GM23338 (cell line): ENCODE measurements at regions not wholly inside any gene's neighbourhood (a gene's known extent, or its start where the extent isn't known, plus 50 kb on each side); places are given as distances from the start of the nearest gene placed in this dataset.

Source experiments
- ATAC-seq: fragments of 200-7000 bp; cut with Tn5 transposase; 3 replicates; pipeline ENCODE4 v1.9.1; 2020
- DNase-seq: peaks from one replicate; pipeline ENCODE4 v3.0.0-alpha.2; 2015; ENCODE audit warnings: low spot score
- H2AFZ ChIP-seq: fragments of 200-600 bp; sonication (generic); 2 replicates; pipeline ENCODE4 v1.8.0; 2016; ENCODE audit warnings: antibody characterized with exemption, mild to moderate bottlenecking, moderate library complexity
- H3F3A ChIP-seq: fragments of 200-600 bp; sonication (generic); replicated peaks from 2 replicates; pipeline ENCODE4 v1.8.0; 2017; ENCODE audit warnings: antibody characterized with exemption, mixed run types, low read depth
- H3K27ac ChIP-seq: fragments of 200-600 bp; sonication (generic); 2 replicates; pipeline ENCODE4 v1.6.1; 2016; ENCODE audit warnings: low read depth
- H3K27me3 ChIP-seq: fragments of 200-600 bp; sonication (generic); 2 replicates; pipeline ENCODE4 v1.8.0; 2016; ENCODE audit warnings: mild to moderate bottlenecking, mixed run types, moderate library complexity; ENCODE audit not compliant: insufficient read depth
- H3K36me3 ChIP-seq: fragments of 200-600 bp; sonication (generic); 2 replicates; pipeline ENCODE4 v1.8.0; 2016; ENCODE audit warnings: mild to moderate bottlenecking; ENCODE audit not compliant: insufficient read depth
- H3K4me1 ChIP-seq: fragments of 200-600 bp; sonication (generic); 2 replicates; pipeline ENCODE4 v1.8.0; 2016; ENCODE audit warnings: mild to moderate bottlenecking, moderate library complexity; ENCODE audit not compliant: insufficient read depth
- H3K4me2 ChIP-seq: fragments of 200-600 bp; sonication (generic); 2 replicates; pipeline ENCODE4 v1.7.1; 2017; ENCODE audit warnings: mixed run types
- H3K4me3 ChIP-seq: fragments of 200-600 bp; sonication (generic); 2 replicates; pipeline ENCODE4 v1.6.1; 2016; ENCODE audit warnings: mixed run types
- H3K79me2 ChIP-seq: fragments of 200-600 bp; sonication (generic); replicated peaks from 2 replicates; pipeline ENCODE4 v1.8.0; 2017; ENCODE audit warnings: mild to moderate bottlenecking; ENCODE audit not compliant: insufficient read depth
- H3K9me2 ChIP-seq: fragments of 200-600 bp; sonication (generic); 2 replicates; pipeline ENCODE4 v1.8.0; 2017; ENCODE audit not compliant: insufficient read depth
- H4K20me1 ChIP-seq: fragments of 200-600 bp; sonication (generic); replicated peaks from 2 replicates; pipeline ENCODE4 v1.8.0; 2017; ENCODE audit warnings: mild to moderate bottlenecking; ENCODE audit not compliant: insufficient read depth
- H3K27ac Mint-ChIP-seq: 2 replicates; pipeline ENCODE4 v1.8.0; 2020; ENCODE audit warnings: inconsistent platforms, mild to moderate bottlenecking, moderate library complexity, mixed read lengths
- H3K27me3 Mint-ChIP-seq: 3 replicates; pipeline ENCODE4 v1.8.0; 2022; ENCODE audit warnings: low read depth, mild to moderate bottlenecking, moderate library complexity, mixed read lengths, inconsistent platforms; ENCODE audit not compliant: insufficient read depth, poor library complexity
- H3K36me3 Mint-ChIP-seq: 3 replicates; pipeline ENCODE4 v1.8.0; 2021; ENCODE audit warnings: low read depth, mild to moderate bottlenecking, inconsistent platforms, moderate library complexity, mixed read lengths
- H3K4me1 Mint-ChIP-seq: 3 replicates; pipeline ENCODE4 v1.8.0; 2020; ENCODE audit warnings: mild to moderate bottlenecking, inconsistent platforms, mixed read lengths
- H3K4me3 Mint-ChIP-seq: 3 replicates; pipeline ENCODE4 v1.8.0; 2021; ENCODE audit warnings: moderate library complexity, mild to moderate bottlenecking, inconsistent platforms, mixed read lengths
- H3K9me3 Mint-ChIP-seq: 3 replicates; pipeline ENCODE4 v1.8.0; 2020; ENCODE audit warnings: moderate library complexity, mild to moderate bottlenecking, inconsistent platforms, mixed read lengths
- CREB1 ChIP-seq: fragments of 250-450 bp; sonication (Bioruptor Pico); IDR thresholded peaks from 2 replicates; pipeline ENCODE4 v1.5.0; 2020; ENCODE audit warnings: low read depth, mild to moderate bottlenecking, moderate library complexity
- CTCF ChIP-seq, 2 experiments: fragments of 200-600 bp in 1 of 2; sonication (generic) in 1 of 2; conservative IDR thresholded peaks; 2 replicates each; pipeline versions ENCODE4 v1.5.1 to v1.6.1; 2016 to 2017; ENCODE audit warnings: antibody characterized with exemption in 2 of 2, low read depth in 2 of 2, mild to moderate bottlenecking in 2 of 2, moderate library complexity in 1 of 2
- JUNB ChIP-seq: IDR thresholded peaks from one replicate; pipeline ENCODE4 v1.6.1; 2016; ENCODE audit warnings: antibody characterized with exemption; ENCODE audit not compliant: unreplicated experiment
- REST ChIP-seq: IDR thresholded peaks from one replicate; pipeline ENCODE4 v1.6.1; 2018; ENCODE audit warnings: antibody characterized with exemption; ENCODE audit not compliant: unreplicated experiment
- ZNF114 ChIP-seq: fragments of 250-450 bp; sonication (Bioruptor Pico); IDR thresholded peaks from 2 replicates; pipeline ENCODE4 v1.5.0; 2020; ENCODE audit warnings: mild to moderate bottlenecking, moderate library complexity
- ZNF462 ChIP-seq: fragments of 250-450 bp; sonication (Bioruptor Pico); IDR thresholded peaks from 2 replicates; pipeline ENCODE4 v1.5.0; 2020; ENCODE audit warnings: mild to moderate bottlenecking, moderate library complexity

GRCh38 chr10:14447094-14447839 is 116.5 kb upstream of the FRMD4A start:
- Mint-ChIP-seq H3K27ac (no peak overlapping the region), H3K36me3 (no peaks in the 10 kb centered on the region), H3K4me3 (no peak overlapping the region), H3K9me3 (no peaks in the 10 kb centered on the region), H3K4me1 (no peaks in the 10 kb centered on the region), H3K27me3 (peaks cover 3% of the 10 kb centered on the region)
- H3K27ac ChIP-seq = no peak overlapping the region
- no peaks in the 10 kb centered on the region for H3K27me3 ChIP-seq
- no peak for DNase-seq
- ATAC-seq = no peak
- peaks cover 8% of the 10 kb centered on the region; the same call in 1 of the 2 replicates for H3F3A ChIP-seq
- H3K4me1 ChIP-seq = no peaks in the 10 kb centered on the region
- no peak overlapping the region for H3K4me2 ChIP-seq
- no peak for TF ChIP-seq JUNB
- no peak for TF ChIP-seq ZNF462 (CRISPR knock-in tag)
- H3K9me2 ChIP-seq = 0 out of 2 replicates have a peak, but pooled peaks cover 3% of the 10 kb centered on the region
- H3K79me2 ChIP-seq = no peaks in the 10 kb centered on the region
- no peaks in the 10 kb centered on the region for H4K20me1 ChIP-seq
- H2AFZ ChIP-seq = no peak overlapping the region
- H3K4me3 ChIP-seq = no peak overlapping the region
- H3K36me3 ChIP-seq = no peaks in the 10 kb centered on the region

- Histone ChIP-seq H3K4me1 (no peaks in the 10 kb centered on the region), H3K9me2 (no peaks in the 10 kb centered on the region), H3K4me3 (no peak overlapping the region), H4K20me1 (no peaks in the 10 kb centered on the region), H3F3A (no peaks in the 10 kb centered on the region), H3K27me3 (no peaks in the 10 kb centered on the region), H3K79me2 (no peaks in the 10 kb centered on the region), H3K4me2 (no peak overlapping the region), H2AFZ (no peak overlapping the region), H3K36me3 (no peaks in the 10 kb centered on the region), H3K27ac (no peak overlapping the region)
- TF ChIP-seq ZNF114 (no peak), CTCF (conservative IDR thresholded peaks at IDR 0.05; ENCODE audit: low read depth in 2 of 2) (no peak), CREB1 (CRISPR knock-in tag) (no peak), REST (no peak)
- no peaks in the 10 kb centered on the region for H3K27me3 Mint-ChIP-seq
- H3K27ac Mint-ChIP-seq = no peak overlapping the region
- H3K4me1 Mint-ChIP-seq = no peaks in the 10 kb centered on the region
- H3K9me3 Mint-ChIP-seq = no peaks in the 10 kb centered on the region
- no peak overlapping the region for H3K4me3 Mint-ChIP-seq
- no peak for ATAC-seq
- no peaks in the 10 kb centered on the region for H3K36me3 Mint-ChIP-seq
- DNase-seq = no peak
These were observed 108.9 kb upstream of the FRMD4A start for GRCh38 chr10:14439451-14440259.
